MCF 10A (cell line): ENCODE measurements at regions not wholly inside any gene's neighbourhood (a gene's known extent, or its start where the extent isn't known, plus 50 kb on each side); places are given as distances from the start of the nearest gene placed in this dataset.

ENCODE experiments used
- BruUV-seq: library from RNA; stranded (reverse); fragments of 400-500 nt; replicated peaks from 2 replicates; lab custom pipeline; 2021; lab: Mats Ljungman, UMichigan
- CTCF ChIA-PET: fragments of 300-600 bp; sonication (Branson Sonifier 250); formaldehyde crosslinking; extraction: SDS; loops from one replicate; lab custom pipeline; 2021; ENCODE audit warnings: antibody characterized with exemption, inconsistent platforms; lab: Yijun Ruan, JAX
- POLR2A ChIA-PET: fragments of 300-600, 350-650 bp; sonication (Branson Sonifier 250); formaldehyde crosslinking; extraction: SDS; loops from one replicate; lab custom pipeline; 2020; ENCODE audit warnings: antibody characterized with exemption, inconsistent platforms; lab: Yijun Ruan, JAX
- DNase-seq: peaks from one replicate; pipeline ENCODE4 v3.0.0-alpha.2; 2018; ENCODE audit not compliant: unreplicated experiment
- H3K27ac Mint-ChIP-seq: one replicate; pipeline ENCODE4 v1.8.0; 2022; ENCODE audit warnings: mild to moderate bottlenecking, low read depth, mixed read lengths; ENCODE audit not compliant: unreplicated experiment
- H3K27me3 Mint-ChIP-seq: one replicate; pipeline ENCODE4 v1.8.0; 2022; ENCODE audit warnings: mixed read lengths; ENCODE audit not compliant: insufficient read depth, unreplicated experiment
- H3K36me3 Mint-ChIP-seq: one replicate; pipeline ENCODE4 v1.8.0; 2022; ENCODE audit warnings: mild to moderate bottlenecking, moderate library complexity, mixed read lengths; ENCODE audit not compliant: insufficient read depth, unreplicated experiment
- H3K4me1 Mint-ChIP-seq: one replicate; pipeline ENCODE4 v1.8.0; 2022; ENCODE audit warnings: mixed read lengths; ENCODE audit not compliant: insufficient read depth, unreplicated experiment
- H3K4me3 Mint-ChIP-seq: one replicate; pipeline ENCODE4 v1.8.0; 2022; ENCODE audit warnings: mild to moderate bottlenecking, moderate library complexity, mixed read lengths; ENCODE audit not compliant: unreplicated experiment
- H3K9me3 Mint-ChIP-seq: one replicate; pipeline ENCODE4 v1.8.0; 2022; ENCODE audit warnings: mixed read lengths; ENCODE audit not compliant: unreplicated experiment
- intact Hi-C: fragments of 100-400 bp; cut with micrococcal nuclease; formaldehyde crosslinking; loops from 2 replicates; pipeline ENCODE4 v1.14.1; 2022
- TF ChIP-seq, protein P1 (sequence below): fragments of 200-600 bp; IDR thresholded peaks from one replicate; pipeline ENCODE4 v1.8.0; 2022; ENCODE audit warnings: antibody characterized with exemption, mild to moderate bottlenecking; ENCODE audit not compliant: unreplicated experiment

DNA sequence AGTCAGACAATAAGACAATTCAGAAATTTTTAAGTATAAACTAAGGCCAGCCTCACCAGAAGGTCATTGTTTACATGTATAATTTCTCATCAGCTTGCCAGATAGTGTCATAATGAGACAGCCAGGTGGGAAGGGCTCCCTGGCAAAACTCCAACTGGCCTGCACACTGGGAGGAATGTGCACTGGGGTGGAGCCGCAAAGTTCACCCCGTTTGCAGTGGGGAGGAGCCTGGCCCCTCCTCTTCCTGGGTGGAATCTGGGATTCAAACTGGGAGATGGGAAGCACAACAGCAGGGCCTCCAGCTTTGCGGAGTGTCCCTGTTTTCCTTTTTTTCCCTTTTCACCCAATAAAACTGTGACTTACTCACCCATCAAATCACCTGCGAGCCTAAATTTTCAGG lies 329.9 kb downstream of the SMARCA1 start:
- H3K27me3 Mint-ChIP-seq = peaks cover 1% of the 10 kb centered on the region
- H3K4me1 Mint-ChIP-seq = no peaks in the 10 kb centered on the region
- intact Hi-C loops = no loop called here
- BruUV-seq = no TSS peak
- CTCF ChIA-PET = no interaction called here
- H3K9me3 Mint-ChIP-seq = no peaks in the 10 kb centered on the region
- peak; percentile 42 for DNase-seq
- POLR2A ChIA-PET = no interaction called here
- TF ChIP-seq, protein P1, sequence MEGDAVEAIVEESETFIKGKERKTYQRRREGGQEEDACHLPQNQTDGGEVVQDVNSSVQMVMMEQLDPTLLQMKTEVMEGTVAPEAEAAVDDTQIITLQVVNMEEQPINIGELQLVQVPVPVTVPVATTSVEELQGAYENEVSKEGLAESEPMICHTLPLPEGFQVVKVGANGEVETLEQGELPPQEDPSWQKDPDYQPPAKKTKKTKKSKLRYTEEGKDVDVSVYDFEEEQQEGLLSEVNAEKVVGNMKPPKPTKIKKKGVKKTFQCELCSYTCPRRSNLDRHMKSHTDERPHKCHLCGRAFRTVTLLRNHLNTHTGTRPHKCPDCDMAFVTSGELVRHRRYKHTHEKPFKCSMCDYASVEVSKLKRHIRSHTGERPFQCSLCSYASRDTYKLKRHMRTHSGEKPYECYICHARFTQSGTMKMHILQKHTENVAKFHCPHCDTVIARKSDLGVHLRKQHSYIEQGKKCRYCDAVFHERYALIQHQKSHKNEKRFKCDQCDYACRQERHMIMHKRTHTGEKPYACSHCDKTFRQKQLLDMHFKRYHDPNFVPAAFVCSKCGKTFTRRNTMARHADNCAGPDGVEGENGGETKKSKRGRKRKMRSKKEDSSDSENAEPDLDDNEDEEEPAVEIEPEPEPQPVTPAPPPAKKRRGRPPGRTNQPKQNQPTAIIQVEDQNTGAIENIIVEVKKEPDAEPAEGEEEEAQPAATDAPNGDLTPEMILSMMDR = no peak
- no peak overlapping the region for H3K4me3 Mint-ChIP-seq
- peaks cover 7% of the 10 kb centered on the region for H3K36me3 Mint-ChIP-seq
- no peak overlapping the region for H3K27ac Mint-ChIP-seq

DNA sequence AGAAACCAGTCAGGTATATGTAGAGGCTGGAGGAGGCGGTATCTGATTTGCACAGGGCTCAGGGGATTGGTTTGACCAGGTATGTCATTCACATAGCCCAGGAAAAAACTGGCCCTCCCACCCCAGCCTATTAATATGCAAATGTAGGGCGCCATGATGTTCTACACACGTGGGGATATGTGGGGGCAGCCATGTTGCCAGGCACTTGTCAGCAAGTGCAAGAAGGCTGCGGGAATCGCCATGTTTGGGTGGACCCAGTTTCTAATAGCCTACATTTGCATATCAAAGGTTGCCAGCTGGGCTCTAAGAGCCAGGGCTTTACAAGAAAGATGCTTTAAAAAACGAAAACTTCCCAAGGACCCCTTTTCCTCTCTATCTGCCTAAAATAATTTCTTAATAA lies 335.1 kb downstream of the SMARCA1 start:
- intact Hi-C loops = no loop called here
- BruUV-seq = no TSS peak
- ChIA-PET POLR2A (no interaction called here), CTCF (no interaction called here)
- H3K27ac Mint-ChIP-seq = no peak overlapping the region
- no peaks in the 10 kb centered on the region for H3K4me1 Mint-ChIP-seq
- TF ChIP-seq, protein P1 = no peak
- peaks cover 11% of the 10 kb centered on the region for H3K27me3 Mint-ChIP-seq
- H3K36me3 Mint-ChIP-seq = peaks cover 3% of the 10 kb centered on the region
- no peak overlapping the region for H3K4me3 Mint-ChIP-seq
- peaks cover 8% of the 10 kb centered on the region for H3K9me3 Mint-ChIP-seq
- no peak for DNase-seq

DNA sequence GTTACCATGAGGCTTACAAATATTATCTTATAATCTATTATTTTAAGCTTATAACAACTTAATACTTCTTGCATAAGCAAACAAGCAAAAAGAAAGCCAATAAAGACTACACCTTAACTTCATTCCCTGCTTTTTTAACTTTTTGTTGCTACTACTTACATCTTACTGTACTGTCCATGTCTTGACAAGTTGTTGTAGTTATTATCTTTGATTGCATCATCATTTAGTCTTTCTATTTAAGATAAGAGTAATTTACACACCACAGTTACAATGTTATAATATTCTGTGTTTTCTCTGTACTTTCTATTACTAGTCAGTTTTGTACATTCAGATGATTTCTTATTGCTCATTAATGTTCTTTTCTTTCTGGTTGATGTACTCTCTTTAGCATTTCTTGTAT lies 346.6 kb downstream of the SMARCA1 start:
- Mint-ChIP-seq H3K27me3 (no peaks in the 10 kb centered on the region), H3K4me3 (no peak overlapping the region), H3K36me3 (no peaks in the 10 kb centered on the region), H3K4me1 (no peaks in the 10 kb centered on the region), H3K9me3 (no peaks in the 10 kb centered on the region), H3K27ac (no peak overlapping the region)
- intact Hi-C loops = no loop called here
- DNase-seq = no peak
- TF ChIP-seq, protein P1 = no peak
- POLR2A ChIA-PET = no interaction called here
- CTCF ChIA-PET = no interaction called here
- no TSS peak for BruUV-seq

DNA sequence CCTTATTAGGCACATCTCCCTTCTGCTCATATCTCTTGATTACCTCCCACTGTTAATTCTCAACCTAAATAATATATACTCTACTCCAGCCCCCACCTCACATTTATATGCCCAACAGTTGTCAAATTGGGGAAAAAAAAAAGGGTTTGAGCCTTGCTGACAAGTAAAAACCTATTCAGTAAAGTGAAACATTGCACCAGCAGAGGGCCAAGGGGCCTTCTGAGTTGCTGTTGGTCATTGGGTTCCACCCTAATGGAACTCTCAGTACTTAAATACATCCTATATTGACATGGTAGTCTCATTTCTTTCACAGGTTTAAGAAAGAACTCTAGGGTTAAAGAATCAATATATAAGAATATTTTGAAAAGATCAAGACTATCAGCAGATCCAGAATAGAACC lies 362.2 kb downstream of the SMARCA1 start:
- POLR2A ChIA-PET = no interaction called here
- Mint-ChIP-seq H3K27ac (no peak overlapping the region), H3K27me3 (no peaks in the 10 kb centered on the region), H3K4me1 (peaks cover 3% of the 10 kb centered on the region), H3K9me3 (peaks cover 8% of the 10 kb centered on the region), H3K4me3 (no peak overlapping the region), H3K36me3 (no peaks in the 10 kb centered on the region)
- no TSS peak for BruUV-seq
- CTCF ChIA-PET = no interaction called here
- TF ChIP-seq, protein P1 = no peak
- DNase-seq = no peak
- intact Hi-C loops = no loop called here
